WTC11 (cell line): ENCODE measurements at regions not wholly inside any gene's neighbourhood (a gene's known extent, or its start where the extent isn't known, plus 50 kb on each side); places are given as distances from the start of the nearest gene placed in this dataset.

ENCODE experiments used
- CREM ChIP-seq: sonication (generic); formaldehyde crosslinking; IDR thresholded peaks from 2 replicates; pipeline ENCODE4 v1.8.1; 2022; ENCODE audit warnings: mild to moderate bottlenecking, missing genetic modification reagents, moderate library complexity
- CTCF ChIP-seq: fragments of 200-600 bp; IDR thresholded peaks from 2 replicates; pipeline ENCODE4 v1.8.0; 2022; ENCODE audit warnings: antibody characterized with exemption
- ZNF263 ChIP-seq: sonication (generic); formaldehyde crosslinking; IDR thresholded peaks from 2 replicates; pipeline ENCODE4 v1.8.1; 2022; ENCODE audit warnings: low read depth, mild to moderate bottlenecking, moderate library complexity, missing genetic modification reagents

GRCh38 chr3:102299125-102299877, 135.5 kb upstream of the ZPLD1 start:
- no peak for TF ChIP-seq ZNF263
- no peak for TF ChIP-seq CREM (CRISPR knock-in tag)
- TF ChIP-seq CTCF: no peak
